HepG2 (cell line): ENCODE measurements at regions not wholly inside any gene's neighbourhood (a gene's known extent, or its start where the extent isn't known, plus 50 kb on each side); places are given as distances from the start of the nearest gene placed in this dataset.

Experiments used
- HNRNPH1 ChIP-seq: fragments of 200-400 bp; formaldehyde crosslinking; optimal IDR thresholded peaks from 2 replicates; pipeline ENCODE3; 2017; ENCODE audit warnings: mild to moderate bottlenecking, low read depth, low read length
- HNRNPK ChIP-seq: fragments of 200-400 bp; formaldehyde crosslinking; IDR thresholded peaks from 2 replicates; pipeline ENCODE4 v1.6.1; 2018; ENCODE audit warnings: low read length, low read depth, moderate library complexity, mild to moderate bottlenecking; ENCODE audit not compliant: poor library complexity, severe bottlenecking
- NR0B2 ChIP-seq: sonication (generic); formaldehyde crosslinking; IDR thresholded peaks from 2 replicates; pipeline ENCODE4 v1.4.0; 2020; ENCODE audit warnings: mild to moderate bottlenecking, missing genetic modification reagents
- SMAD3 ChIP-seq: sonication (generic); formaldehyde crosslinking; IDR thresholded peaks from 2 replicates; pipeline ENCODE4 v1.4.0; 2020; ENCODE audit warnings: missing genetic modification reagents
- ZNF326 ChIP-seq: sonication (generic); formaldehyde crosslinking; IDR thresholded peaks from 2 replicates; pipeline ENCODE4 v1.4.0; 2020; ENCODE audit warnings: missing genetic modification reagents, borderline replicate concordance
- ZNF790 ChIP-seq: sonication (generic); formaldehyde crosslinking; IDR thresholded peaks from 2 replicates; pipeline ENCODE4 v1.8.0; 2022; ENCODE audit warnings: missing genetic modification reagents, mild to moderate bottlenecking, borderline replicate concordance
- TF ChIP-seq, protein P1 (sequence below): sonication (generic); formaldehyde crosslinking; IDR thresholded peaks from 2 replicates; pipeline ENCODE4 v1.4.0; 2020; ENCODE audit warnings: mild to moderate bottlenecking, missing genetic modification reagents
- TF ChIP-seq, protein P2 (sequence below): sonication (generic); formaldehyde crosslinking; IDR thresholded peaks from 2 replicates; pipeline ENCODE4 v1.4.0; 2020; ENCODE audit warnings: missing genetic modification reagents
- TF ChIP-seq, protein P3 (sequence below): sonication (generic); formaldehyde crosslinking; IDR thresholded peaks from 2 replicates; pipeline ENCODE4 v1.4.0; 2020; ENCODE audit warnings: low read depth, mild to moderate bottlenecking, missing genetic modification reagents

- TF ChIP-seq, protein P1, sequence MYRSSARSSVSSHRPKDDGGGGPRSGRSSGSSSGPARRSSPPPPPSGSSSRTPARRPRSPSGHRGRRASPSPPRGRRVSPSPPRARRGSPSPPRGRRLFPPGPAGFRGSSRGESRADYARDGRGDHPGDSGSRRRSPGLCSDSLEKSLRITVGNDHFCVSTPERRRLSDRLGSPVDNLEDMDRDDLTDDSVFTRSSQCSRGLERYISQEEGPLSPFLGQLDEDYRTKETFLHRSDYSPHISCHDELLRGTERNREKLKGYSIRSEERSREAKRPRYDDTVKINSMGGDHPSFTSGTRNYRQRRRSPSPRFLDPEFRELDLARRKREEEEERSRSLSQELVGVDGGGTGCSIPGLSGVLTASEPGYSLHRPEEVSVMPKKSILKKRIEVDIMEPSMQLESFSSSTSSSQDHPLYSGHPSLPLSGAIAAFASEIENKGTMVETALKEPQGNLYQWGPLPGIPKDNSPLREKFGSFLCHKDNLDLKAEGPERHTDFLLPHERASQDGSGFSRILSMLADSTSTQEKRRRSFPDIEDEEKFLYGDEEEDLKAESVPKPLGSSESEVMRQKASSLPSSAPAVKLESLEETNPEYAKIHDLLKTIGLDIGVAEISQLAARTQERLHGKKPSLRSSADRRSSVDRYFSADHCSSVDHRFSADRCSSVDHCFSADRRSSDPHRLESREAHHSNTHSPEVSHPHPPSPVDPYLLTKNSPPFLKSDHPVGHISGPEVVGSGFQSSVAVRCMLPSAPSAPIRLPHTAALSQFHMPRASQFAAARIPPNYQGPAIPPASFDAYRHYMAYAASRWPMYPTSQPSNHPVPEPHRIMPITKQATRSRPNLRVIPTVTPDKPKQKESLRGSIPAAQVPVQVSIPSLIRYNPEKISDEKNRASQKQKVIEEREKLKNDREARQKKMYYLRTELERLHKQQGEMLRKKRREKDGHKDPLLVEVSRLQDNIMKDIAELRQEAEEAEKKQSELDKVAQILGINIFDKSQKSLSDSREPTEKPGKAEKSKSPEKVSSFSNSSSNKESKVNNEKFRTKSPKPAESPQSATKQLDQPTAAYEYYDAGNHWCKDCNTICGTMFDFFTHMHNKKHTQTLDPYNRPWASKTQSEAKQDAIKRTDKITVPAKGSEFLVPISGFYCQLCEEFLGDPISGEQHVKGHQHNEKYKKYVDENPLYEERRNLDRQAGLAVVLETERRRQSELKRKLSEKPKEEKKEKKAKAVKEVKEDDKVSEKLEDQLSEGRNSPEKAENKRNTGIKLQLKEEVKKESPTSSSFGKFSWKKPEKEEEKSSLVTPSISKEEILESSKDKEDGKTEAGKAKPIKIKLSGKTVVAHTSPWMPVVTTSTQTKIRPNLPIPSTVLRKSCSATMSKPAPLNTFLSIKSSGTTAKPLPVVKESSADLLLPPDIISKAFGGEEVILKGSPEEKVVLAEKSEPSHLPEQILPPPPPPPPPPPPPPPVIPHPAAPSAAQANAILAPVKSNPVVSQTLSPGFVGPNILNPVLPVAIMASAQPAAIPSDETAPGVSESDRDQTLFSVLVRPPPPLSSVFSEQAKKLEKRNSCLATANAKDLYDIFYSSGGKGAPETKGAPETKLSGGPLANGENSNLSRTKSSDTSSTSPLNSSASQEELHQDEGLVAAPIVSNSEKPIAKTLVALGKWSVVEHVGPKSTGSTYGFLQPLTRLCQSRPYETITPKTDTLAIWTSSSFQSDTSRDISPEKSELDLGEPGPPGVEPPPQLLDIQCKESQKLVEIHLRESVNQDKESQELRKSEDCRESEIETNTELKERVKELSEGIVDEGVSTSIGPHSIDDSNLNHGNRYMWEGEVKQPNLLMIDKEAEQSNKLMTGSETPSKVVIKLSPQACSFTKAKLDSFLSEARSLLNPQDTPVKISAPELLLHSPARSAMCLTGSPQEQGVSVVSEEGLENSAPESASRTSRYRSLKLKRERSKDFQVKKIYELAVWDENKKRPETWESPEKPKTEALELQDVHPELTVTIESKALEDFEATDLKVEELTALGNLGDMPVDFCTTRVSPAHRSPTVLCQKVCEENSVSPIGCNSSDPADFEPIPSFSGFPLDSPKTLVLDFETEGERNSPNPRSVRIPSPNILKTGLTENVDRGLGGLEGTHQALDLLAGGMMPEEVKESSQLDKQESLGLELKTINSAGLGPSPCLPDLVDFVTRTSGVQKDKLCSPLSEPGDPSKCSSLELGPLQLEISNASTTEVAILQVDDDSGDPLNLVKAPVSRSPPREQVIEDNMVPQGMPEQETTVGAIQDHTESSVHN, result peak; percentile 38; the same call in 1 of the 2 replicates
- TF ChIP-seq ZNF790 (no peak), SMAD3 (CRISPR knock-in tag) (0 out of 2 replicates have a peak, but pooled peaks have one; percentile 50), ZNF326 (CRISPR knock-in tag) (no peak), NR0B2 (CRISPR knock-in tag) (peak; percentile 54; the same call in 1 of the 2 replicates), HNRNPH1 (peak; percentile 25), HNRNPK (no peak)
- TF ChIP-seq, protein P2, sequence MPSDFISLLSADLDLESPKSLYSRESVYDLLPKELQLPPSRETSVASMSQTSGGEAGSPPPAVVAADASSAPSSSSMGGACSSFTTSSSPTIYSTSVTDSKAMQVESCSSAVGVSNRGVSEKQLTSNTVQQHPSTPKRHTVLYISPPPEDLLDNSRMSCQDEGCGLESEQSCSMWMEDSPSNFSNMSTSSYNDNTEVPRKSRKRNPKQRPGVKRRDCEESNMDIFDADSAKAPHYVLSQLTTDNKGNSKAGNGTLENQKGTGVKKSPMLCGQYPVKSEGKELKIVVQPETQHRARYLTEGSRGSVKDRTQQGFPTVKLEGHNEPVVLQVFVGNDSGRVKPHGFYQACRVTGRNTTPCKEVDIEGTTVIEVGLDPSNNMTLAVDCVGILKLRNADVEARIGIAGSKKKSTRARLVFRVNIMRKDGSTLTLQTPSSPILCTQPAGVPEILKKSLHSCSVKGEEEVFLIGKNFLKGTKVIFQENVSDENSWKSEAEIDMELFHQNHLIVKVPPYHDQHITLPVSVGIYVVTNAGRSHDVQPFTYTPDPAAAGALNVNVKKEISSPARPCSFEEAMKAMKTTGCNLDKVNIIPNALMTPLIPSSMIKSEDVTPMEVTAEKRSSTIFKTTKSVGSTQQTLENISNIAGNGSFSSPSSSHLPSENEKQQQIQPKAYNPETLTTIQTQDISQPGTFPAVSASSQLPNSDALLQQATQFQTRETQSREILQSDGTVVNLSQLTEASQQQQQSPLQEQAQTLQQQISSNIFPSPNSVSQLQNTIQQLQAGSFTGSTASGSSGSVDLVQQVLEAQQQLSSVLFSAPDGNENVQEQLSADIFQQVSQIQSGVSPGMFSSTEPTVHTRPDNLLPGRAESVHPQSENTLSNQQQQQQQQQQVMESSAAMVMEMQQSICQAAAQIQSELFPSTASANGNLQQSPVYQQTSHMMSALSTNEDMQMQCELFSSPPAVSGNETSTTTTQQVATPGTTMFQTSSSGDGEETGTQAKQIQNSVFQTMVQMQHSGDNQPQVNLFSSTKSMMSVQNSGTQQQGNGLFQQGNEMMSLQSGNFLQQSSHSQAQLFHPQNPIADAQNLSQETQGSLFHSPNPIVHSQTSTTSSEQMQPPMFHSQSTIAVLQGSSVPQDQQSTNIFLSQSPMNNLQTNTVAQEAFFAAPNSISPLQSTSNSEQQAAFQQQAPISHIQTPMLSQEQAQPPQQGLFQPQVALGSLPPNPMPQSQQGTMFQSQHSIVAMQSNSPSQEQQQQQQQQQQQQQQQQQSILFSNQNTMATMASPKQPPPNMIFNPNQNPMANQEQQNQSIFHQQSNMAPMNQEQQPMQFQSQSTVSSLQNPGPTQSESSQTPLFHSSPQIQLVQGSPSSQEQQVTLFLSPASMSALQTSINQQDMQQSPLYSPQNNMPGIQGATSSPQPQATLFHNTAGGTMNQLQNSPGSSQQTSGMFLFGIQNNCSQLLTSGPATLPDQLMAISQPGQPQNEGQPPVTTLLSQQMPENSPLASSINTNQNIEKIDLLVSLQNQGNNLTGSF (CRISPR knock-in tag), result 0 out of 2 replicates have a peak, but pooled peaks have one; percentile 12
- TF ChIP-seq, protein P3, sequence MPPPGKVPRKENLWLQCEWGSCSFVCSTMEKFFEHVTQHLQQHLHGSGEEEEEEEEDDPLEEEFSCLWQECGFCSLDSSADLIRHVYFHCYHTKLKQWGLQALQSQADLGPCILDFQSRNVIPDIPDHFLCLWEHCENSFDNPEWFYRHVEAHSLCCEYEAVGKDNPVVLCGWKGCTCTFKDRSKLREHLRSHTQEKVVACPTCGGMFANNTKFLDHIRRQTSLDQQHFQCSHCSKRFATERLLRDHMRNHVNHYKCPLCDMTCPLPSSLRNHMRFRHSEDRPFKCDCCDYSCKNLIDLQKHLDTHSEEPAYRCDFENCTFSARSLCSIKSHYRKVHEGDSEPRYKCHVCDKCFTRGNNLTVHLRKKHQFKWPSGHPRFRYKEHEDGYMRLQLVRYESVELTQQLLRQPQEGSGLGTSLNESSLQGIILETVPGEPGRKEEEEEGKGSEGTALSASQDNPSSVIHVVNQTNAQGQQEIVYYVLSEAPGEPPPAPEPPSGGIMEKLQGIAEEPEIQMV (CRISPR knock-in tag), result peak; percentile 70; the same call in 1 of the 2 replicates
Observed at GRCh38 chr20:57092112-57092899, 174.1 kb downstream of the BMP7 start (continued).
